GM19351 (cell line): ENCODE measurements at regions not wholly inside any gene's neighbourhood (a gene's known extent, or its start where the extent isn't known, plus 50 kb on each side); places are given as distances from the start of the nearest gene placed in this dataset.

ENCODE experiments used
- ATAC-seq: cut with Tn5 transposase; IDR thresholded peaks from one replicate; pipeline ENCODE4 v1.9.1; 2021; ENCODE audit warnings: mild to moderate bottlenecking, moderate library complexity; ENCODE audit not compliant: unreplicated experiment

- ATAC-seq, result no peak
Measured at GRCh38 chr4:14729282-14730000, 272.8 kb upstream of the CPEB2 start.

- ATAC-seq, result no peak
Measured at GRCh38 chr4:14742054-14742453, 260.2 kb upstream of the CPEB2 start.

- ATAC-seq, result no peak
Measured at GRCh38 chr4:14743172-14743571, 259.1 kb upstream of the CPEB2 start.

GRCh38 chr4:14743601-14744000, 258.7 kb upstream of the CPEB2 start:
- no peak for ATAC-seq

- ATAC-seq, result no peak
Measured at GRCh38 chr4:14744346-14744745, 257.9 kb upstream of the CPEB2 start.

- ATAC-seq, result peak; percentile 95
Measured at GRCh38 chr4:14749910-14750309, 252.4 kb upstream of the CPEB2 start.

- no peak for ATAC-seq
Measured at GRCh38 chr4:14752341-14753046, 249.8 kb upstream of the CPEB2 start.

GRCh38 chr4:14767142-14767541, 235.1 kb upstream of the CPEB2 start:
- ATAC-seq, result peak; percentile 75

- ATAC-seq, result no peak
Measured at GRCh38 chr4:14768449-14768848, 233.8 kb upstream of the CPEB2 start.

GRCh38 chr4:14769993-14770392, 232.3 kb upstream of the CPEB2 start:
- ATAC-seq, result no peak

GRCh38 chr4:14771094-14771493, 231.2 kb upstream of the CPEB2 start:
- ATAC-seq, result no peak

GRCh38 chr4:14771504-14772175, 230.6 kb upstream of the CPEB2 start:
- no peak for ATAC-seq

GRCh38 chr4:14772388-14772787, 229.9 kb upstream of the CPEB2 start:
- peak; percentile 71 for ATAC-seq

- ATAC-seq, result peak; percentile 99
Measured at GRCh38 chr4:14783011-14783877, 219.0 kb upstream of the CPEB2 start.

- no peak for ATAC-seq
Measured at GRCh38 chr4:14787221-14787620, 215.1 kb upstream of the CPEB2 start.

GRCh38 chr4:14787894-14788293, 214.4 kb upstream of the CPEB2 start:
- no peak for ATAC-seq

- no peak for ATAC-seq
Measured at GRCh38 chr4:14790494-14790893, 211.8 kb upstream of the CPEB2 start.

- no peak for ATAC-seq
Measured at GRCh38 chr4:14792702-14793227, 209.5 kb upstream of the CPEB2 start.

GRCh38 chr4:14800977-14801376, 201.3 kb upstream of the CPEB2 start:
- ATAC-seq, result no peak

- ATAC-seq, result no peak
Measured at GRCh38 chr4:14802596-14802995, 199.7 kb upstream of the CPEB2 start.

GRCh38 chr4:14807856-14808255, 194.4 kb upstream of the CPEB2 start:
- ATAC-seq, result no peak
